ENCODE measurements at regions not wholly inside any gene's neighbourhood (a gene's known extent, or its start where the extent isn't known, plus 50 kb on each side); places are given as distances from the start of the nearest gene placed in this dataset.

GRCh38 chr3:1938975-1939374 lies 159.7 kb upstream of the CNTN4 start:
- intact Hi-C loops (cut with DNase I): no loop called here
- Histone ChIP-seq H3K27ac (ENCODE audit: low read depth in 2 of 2, low read length in 2 of 2) (no peak overlapping the region), H3K36me3 (ENCODE audit: control insufficient read depth in 2 of 3, insufficient read depth in 3 of 3, low read length in 3 of 3) (no peaks in the 10 kb centered on the region), H3K9me3 (ENCODE audit: control insufficient read depth in 2 of 3, insufficient read depth in 1 of 3, low read length in 3 of 3) (no peaks in the 10 kb centered on the region), H3K27me3 (ENCODE audit: control insufficient read depth, insufficient read depth, low read length) (no peaks in the 10 kb centered on the region), H3K4me3 (ENCODE audit: low read length in 3 of 3) (no peak overlapping the region), H3K9ac (ENCODE audit: low read length in 3 of 3) (no peak overlapping the region), H3K4me1 (ENCODE audit: control insufficient read depth in 2 of 3, insufficient read depth in 2 of 3, low read depth in 1 of 3, low read length in 3 of 3) (no peaks in the 10 kb centered on the region)
- no peak for TF ChIP-seq CTCF (IDR thresholded peaks at IDR 0.05; ENCODE audit: borderline replicate concordance, extremely low read depth, insufficient read depth)
- FAIRE-seq (no peak), DNase-seq (no peak)

GRCh38 chr3:1942781-1943180 lies 155.9 kb upstream of the CNTN4 start:
- no peak for DNase-seq
- no peak overlapping the region for H3K27ac ChIP-seq (ENCODE audit: low read depth in 2 of 2, low read length in 2 of 2)
- FAIRE-seq: no peak
- intact Hi-C loops (cut with DNase I): no loop called here
- H3K36me3 ChIP-seq (ENCODE audit: control insufficient read depth in 2 of 3, insufficient read depth in 3 of 3, low read length in 3 of 3): no peaks in the 10 kb centered on the region
- H3K27me3 ChIP-seq (ENCODE audit: control insufficient read depth, insufficient read depth, low read length): no peaks in the 10 kb centered on the region
- no peak overlapping the region for H3K9ac ChIP-seq (ENCODE audit: low read length in 3 of 3)
- H3K4me3 ChIP-seq (ENCODE audit: low read length in 3 of 3): no peak overlapping the region
- H3K4me1 ChIP-seq (ENCODE audit: control insufficient read depth in 2 of 3, insufficient read depth in 2 of 3, low read depth in 1 of 3, low read length in 3 of 3): no peaks in the 10 kb centered on the region
- TF ChIP-seq CTCF (IDR thresholded peaks at IDR 0.05; ENCODE audit: borderline replicate concordance, extremely low read depth, insufficient read depth): no peak
- H3K9me3 ChIP-seq (ENCODE audit: control insufficient read depth in 2 of 3, insufficient read depth in 1 of 3, low read length in 3 of 3): no peaks in the 10 kb centered on the region

- no peak for FAIRE-seq
- Histone ChIP-seq H3K4me3 (ENCODE audit: low read length in 3 of 3) (no peak overlapping the region), H3K9ac (ENCODE audit: low read length in 3 of 3) (no peak overlapping the region), H3K36me3 (ENCODE audit: control insufficient read depth in 2 of 3, insufficient read depth in 3 of 3, low read length in 3 of 3) (no peaks in the 10 kb centered on the region), H3K4me1 (ENCODE audit: control insufficient read depth in 2 of 3, insufficient read depth in 2 of 3, low read depth in 1 of 3, low read length in 3 of 3) (no peaks in the 10 kb centered on the region), H3K9me3 (ENCODE audit: control insufficient read depth in 2 of 3, insufficient read depth in 1 of 3, low read length in 3 of 3) (no peaks in the 10 kb centered on the region), H3K27me3 (ENCODE audit: control insufficient read depth, insufficient read depth, low read length) (no peaks in the 10 kb centered on the region), H3K27ac (ENCODE audit: low read depth in 2 of 2, low read length in 2 of 2) (no peak overlapping the region)
- intact Hi-C loops (cut with DNase I): no loop called here
- no peak for DNase-seq
- no peak for TF ChIP-seq CTCF (IDR thresholded peaks at IDR 0.05; ENCODE audit: borderline replicate concordance, extremely low read depth, insufficient read depth)
These were observed 155.1 kb upstream of the CNTN4 start for GRCh38 chr3:1943395-1944118.

DNA sequence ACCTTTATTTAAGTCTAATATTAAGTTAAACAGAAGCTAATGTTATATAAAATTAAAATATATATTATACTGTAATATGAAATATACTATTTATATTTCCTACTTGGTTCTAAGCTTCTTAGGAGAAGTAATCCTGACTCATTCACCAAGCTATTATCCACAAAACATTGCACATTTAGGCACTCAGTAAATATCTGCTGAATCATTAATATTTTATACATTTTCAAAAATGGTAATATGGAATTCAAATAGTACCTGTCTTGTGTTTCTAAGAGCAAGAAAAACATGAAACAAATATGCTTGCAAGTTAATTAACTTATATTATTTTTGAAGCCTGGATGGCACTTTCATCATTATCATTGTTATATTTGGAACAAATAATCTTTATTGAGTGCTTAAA lies 153.0 kb upstream of the CNTN4 start:
- Histone ChIP-seq H3K36me3 (ENCODE audit: control insufficient read depth in 2 of 3, insufficient read depth in 3 of 3, low read length in 3 of 3) (no peaks in the 10 kb centered on the region), H3K27ac (ENCODE audit: low read depth in 2 of 2, low read length in 2 of 2) (no peak overlapping the region), H3K4me1 (ENCODE audit: control insufficient read depth in 2 of 3, insufficient read depth in 2 of 3, low read depth in 1 of 3, low read length in 3 of 3) (no peaks in the 10 kb centered on the region), H3K9me3 (ENCODE audit: control insufficient read depth in 2 of 3, insufficient read depth in 1 of 3, low read length in 3 of 3) (no peaks in the 10 kb centered on the region), H3K27me3 (ENCODE audit: control insufficient read depth, insufficient read depth, low read length) (no peaks in the 10 kb centered on the region), H3K9ac (ENCODE audit: low read length in 3 of 3) (no peak overlapping the region), H3K4me3 (ENCODE audit: low read length in 3 of 3) (no peak overlapping the region)
- no peak for FAIRE-seq
- DNase-seq: no peak
- TF ChIP-seq CTCF (IDR thresholded peaks at IDR 0.05; ENCODE audit: borderline replicate concordance, extremely low read depth, insufficient read depth): no peak
- intact Hi-C loops (cut with DNase I): no loop called here

Data from kidney (tissue), 13 donors.